Smooth muscle cell (in vitro differentiated cells): ENCODE measurements at regions not wholly inside any gene's neighbourhood (a gene's known extent, or its start where the extent isn't known, plus 50 kb on each side); places are given as distances from the start of the nearest gene placed in this dataset.

Source experiments
- DNase-seq: peaks from one replicate; lab custom pipeline; 2025; ENCODE audit not compliant: unreplicated experiment; lab: John Stamatoyannopoulos, UW
- H2AFZ ChIP-seq: fragments of 200-600 bp; sonication (generic); 2 replicates; pipeline ENCODE4 v1.6.0; 2016; ENCODE audit warnings: antibody characterized with exemption, low read depth, mild to moderate bottlenecking
- H3F3A ChIP-seq: fragments of 200-600 bp; sonication (generic); 2 replicates; pipeline ENCODE4 v1.6.0; 2017; ENCODE audit warnings: antibody characterized with exemption, low read depth
- H3K27ac ChIP-seq: fragments of 200-600 bp; sonication (generic); 2 replicates; pipeline ENCODE4 v1.5.1; 2016; ENCODE audit warnings: low read depth, mild to moderate bottlenecking
- H3K27me3 ChIP-seq: fragments of 200-600 bp; sonication (generic); 2 replicates; pipeline ENCODE4 v1.6.1; 2016; ENCODE audit warnings: low read depth, mild to moderate bottlenecking
- H3K36me3 ChIP-seq: fragments of 200-600 bp; sonication (generic); 2 replicates; pipeline ENCODE4 v1.5.1; 2016; ENCODE audit warnings: low read depth
- H3K4me1 ChIP-seq: fragments of 200-600 bp; sonication (generic); 2 replicates; pipeline ENCODE4 v1.5.1; 2016; ENCODE audit warnings: low read depth
- H3K4me2 ChIP-seq: fragments of 200-600 bp; sonication (generic); 2 replicates; pipeline ENCODE4 v1.6.0; 2016; ENCODE audit warnings: mild to moderate bottlenecking
- H3K4me3 ChIP-seq: fragments of 200-600 bp; sonication (generic); 2 replicates; pipeline ENCODE4 v1.5.1; 2016; ENCODE audit warnings: mild to moderate bottlenecking
- H3K79me2 ChIP-seq: fragments of 200-600 bp; sonication (generic); 2 replicates; pipeline ENCODE4 v1.6.0; 2016; ENCODE audit warnings: low read depth, mild to moderate bottlenecking
- H3K9ac ChIP-seq: fragments of 200-600 bp; sonication (generic); 2 replicates; pipeline ENCODE4 v1.6.0; 2016; ENCODE audit warnings: low read depth
- H3K9me3 ChIP-seq: fragments of 200-600 bp; sonication (generic); replicated peaks from 2 replicates; pipeline ENCODE4 v1.5.1; 2016; ENCODE audit warnings: low read depth
- H4K20me1 ChIP-seq: fragments of 200-600 bp; sonication (generic); 2 replicates; pipeline ENCODE4 v1.6.0; 2016; ENCODE audit warnings: low read depth
- CTCF ChIP-seq: fragments of 200-600 bp; sonication (generic); IDR thresholded peaks from 2 replicates; pipeline ENCODE4 v1.5.1; 2017; ENCODE audit warnings: borderline replicate concordance, mild to moderate bottlenecking, antibody characterized with exemption; ENCODE audit not compliant: insufficient read depth, poor library complexity, severe bottlenecking
- WGBS: methylation state at CpG from one replicate; pipeline ENCODE4 v1.1.7; 2016; ENCODE audit warnings: low lambda C conversion rate; 5-methylcytosine and 5-hydroxymethylcytosine counted together

GRCh38 chr3:107265526-107265925 lies 111.7 kb upstream of the CCDC54 start:
- Histone ChIP-seq H3K4me2 (peak overlapping the region; percentile 74), H2AFZ (peak overlapping the region; percentile 86), H3K79me2 (no peaks in the 10 kb centered on the region), H3K27ac (peak overlapping the region; percentile 58), H3K4me3 (no peak overlapping the region), H3K27me3 (no peaks in the 10 kb centered on the region), H3K36me3 (no peaks in the 10 kb centered on the region), H3K9me3 (no peaks in the 10 kb centered on the region), H4K20me1 (no peaks in the 10 kb centered on the region), H3K9ac (no peak overlapping the region), H3F3A (peaks cover 8% of the 10 kb centered on the region), H3K4me1 (peaks cover 11% of the 10 kb centered on the region)
- no peak for TF ChIP-seq CTCF
- WGBS = 88% methylated on average over 1 of the region's 1 CpG
- DNase-seq = no peak

- 82% methylated on average over 4 of the region's 4 CpGs for WGBS
- no peak overlapping the region for H3K4me2 ChIP-seq
- H3K27ac ChIP-seq = no peak overlapping the region
Observed at GRCh38 chr3:107268469-107268868, 108.8 kb upstream of the CCDC54 start.

GRCh38 chr3:107269136-107269535 lies 108.1 kb upstream of the CCDC54 start:
- Histone ChIP-seq H3K36me3 (no peaks in the 10 kb centered on the region), H3K4me1 (peaks cover 11% of the 10 kb centered on the region), H3K27me3 (no peaks in the 10 kb centered on the region), H2AFZ (no peak overlapping the region), H3K4me3 (no peak overlapping the region), H3K27ac (no peak overlapping the region), H3F3A (peaks cover 5% of the 10 kb centered on the region), H3K9me3 (no peaks in the 10 kb centered on the region), H3K9ac (no peak overlapping the region), H3K4me2 (no peak overlapping the region), H4K20me1 (no peaks in the 10 kb centered on the region), H3K79me2 (no peaks in the 10 kb centered on the region)
- DNase-seq = no peak
- TF ChIP-seq CTCF = no peak
- 83% methylated on average over 7 of the region's 7 CpGs for WGBS

More at GRCh38 chr3:107268469-107268868, 108.8 kb upstream of the CCDC54 start:
- H3K79me2 ChIP-seq = no peaks in the 10 kb centered on the region
- H3K4me1 ChIP-seq = peaks cover 11% of the 10 kb centered on the region
- H4K20me1 ChIP-seq = no peaks in the 10 kb centered on the region
- H3F3A ChIP-seq = peaks cover 8% of the 10 kb centered on the region
- no peaks in the 10 kb centered on the region for H3K9me3 ChIP-seq
- TF ChIP-seq CTCF = no peak
- no peaks in the 10 kb centered on the region for H3K27me3 ChIP-seq
- no peaks in the 10 kb centered on the region for H3K36me3 ChIP-seq
- H2AFZ ChIP-seq = no peak overlapping the region
- no peak for DNase-seq
- H3K9ac ChIP-seq = no peak overlapping the region
- H3K4me3 ChIP-seq = no peak overlapping the region

- Histone ChIP-seq H3F3A (no peaks in the 10 kb centered on the region), H3K4me3 (no peak overlapping the region), H3K36me3 (no peaks in the 10 kb centered on the region), H3K9ac (no peak overlapping the region), H3K4me2 (no peak overlapping the region), H4K20me1 (no peaks in the 10 kb centered on the region), H3K9me3 (no peaks in the 10 kb centered on the region), H3K27ac (no peak overlapping the region), H3K27me3 (no peaks in the 10 kb centered on the region), H2AFZ (no peak overlapping the region), H3K4me1 (no peaks in the 10 kb centered on the region), H3K79me2 (no peaks in the 10 kb centered on the region)
- 15% methylated on average over 3 of the region's 3 CpGs for WGBS
- TF ChIP-seq CTCF = peak; percentile 69
- no peak for DNase-seq
Observed at GRCh38 chr3:107271787-107272387, 105.4 kb upstream of the CCDC54 start.
